Neuronal stem cell (in vitro differentiated cells): ENCODE measurements at regions not wholly inside any gene's neighbourhood (a gene's known extent, or its start where the extent isn't known, plus 50 kb on each side); places are given as distances from the start of the nearest gene placed in this dataset.
"Not testable (repeated sequence)": the region's sequence is repeated elsewhere in the genome, so short reads cannot be mapped to it uniquely, and the experiment has no call there.

Experiments
- DNase-seq: peaks from one replicate; pipeline ENCODE4 v3.0.0-alpha.2; 2013; ENCODE audit warnings: low spot score
- H2AFZ ChIP-seq: one replicate; pipeline ENCODE4 v1.6.1; 2013; ENCODE audit warnings: mild to moderate bottlenecking, low read length, inconsistent platforms
- H2AK5ac ChIP-seq: 2 replicates; pipeline ENCODE4 v1.6.1; 2013; ENCODE audit warnings: low read depth, mild to moderate bottlenecking, inconsistent platforms, low read length, moderate library complexity, mixed read lengths
- H2BK120ac ChIP-seq: 2 replicates; pipeline ENCODE4 v1.6.1; 2013; ENCODE audit warnings: low read depth, mild to moderate bottlenecking, inconsistent platforms, low read length, moderate library complexity, mixed read lengths
- H2BK12ac ChIP-seq: one replicate; pipeline ENCODE4 v1.6.1; 2013; ENCODE audit warnings: low read length, inconsistent platforms
- H2BK15ac ChIP-seq: 2 replicates; pipeline ENCODE4 v1.6.1; 2013; ENCODE audit warnings: mild to moderate bottlenecking, low read length, inconsistent platforms, mixed read lengths
- H2BK5ac ChIP-seq: one replicate; pipeline ENCODE4 v1.6.1; 2013; ENCODE audit warnings: inconsistent platforms, mild to moderate bottlenecking, low read length, moderate library complexity
- H3K14ac ChIP-seq: one replicate; pipeline ENCODE4 v1.6.1; 2013; ENCODE audit warnings: low read length, inconsistent platforms
- H3K18ac ChIP-seq: 2 replicates; pipeline ENCODE4 v1.6.1; 2013; ENCODE audit warnings: low read length, inconsistent platforms
- H3K23ac ChIP-seq: 2 replicates; pipeline ENCODE4 v1.6.1; 2013; ENCODE audit warnings: low read depth, mild to moderate bottlenecking, mixed read lengths, low read length, inconsistent platforms; ENCODE audit not compliant: poor library complexity
- H3K27ac ChIP-seq: replicated peaks from 3 replicates; pipeline ENCODE4 v1.5.1; 2013; ENCODE audit warnings: low read length, inconsistent platforms
- H3K27me3 ChIP-seq, 3 experiments: 2 replicates each; pipeline ENCODE4 v1.6.1; 2013; ENCODE audit warnings: low read length in 3 of 3, mild to moderate bottlenecking in 2 of 3, inconsistent platforms in 1 of 3, low read depth in 1 of 3, mixed read lengths in 1 of 3, moderate library complexity in 1 of 3; ENCODE audit not compliant: control insufficient read depth in 3 of 3, insufficient read depth in 3 of 3
- H3K36me3 ChIP-seq, 2 donors: replicated peaks in 1 of 2; 2 replicates each; pipeline ENCODE4 v1.6.1; 2013; ENCODE audit warnings: low read length in 2 of 2; ENCODE audit not compliant: control insufficient read depth in 2 of 2, insufficient read depth in 2 of 2
- H3K4ac ChIP-seq: 2 replicates; pipeline ENCODE4 v1.6.1; 2013; ENCODE audit warnings: inconsistent platforms, mild to moderate bottlenecking, low read length, moderate library complexity
- H3K4me1 ChIP-seq, 2 donors: 1 replicate in 1 of 2; 2 replicates in 1 of 2; pipeline ENCODE4 v1.6.1; 2013; ENCODE audit warnings: low read length in 2 of 2, low read depth in 1 of 2; ENCODE audit not compliant: control insufficient read depth in 2 of 2, insufficient read depth in 1 of 2
- H3K4me2 ChIP-seq: one replicate; pipeline ENCODE4 v1.6.1; 2013; ENCODE audit warnings: mild to moderate bottlenecking, low read length, inconsistent platforms; ENCODE audit not compliant: insufficient read depth, poor library complexity, severe bottlenecking
- H3K4me3 ChIP-seq, 2 donors: 2 replicates each; pipeline ENCODE4 v1.5.1; 2013; ENCODE audit warnings: low read length in 2 of 2, mild to moderate bottlenecking in 2 of 2, inconsistent platforms in 1 of 2, moderate library complexity in 1 of 2
- H3K79me1 ChIP-seq: one replicate; pipeline ENCODE4 v1.6.1; 2013; ENCODE audit warnings: low read depth, mild to moderate bottlenecking, inconsistent platforms, low read length, moderate library complexity
- H3K9ac ChIP-seq: one replicate; pipeline ENCODE4 v1.6.1; 2013; ENCODE audit warnings: mild to moderate bottlenecking, low read depth, low read length, inconsistent platforms; ENCODE audit not compliant: poor library complexity
- H3K9me3 ChIP-seq, 2 donors: replicated peaks in 1 of 2; 2 replicates each; pipeline versions ENCODE3 to v1.6.1; 2013; ENCODE audit warnings: low read length in 2 of 2, mild to moderate bottlenecking in 2 of 2, inconsistent platforms in 1 of 2, low read depth in 1 of 2, mixed read lengths in 1 of 2, moderate library complexity in 1 of 2; ENCODE audit not compliant: control insufficient read depth in 2 of 2, insufficient read depth in 1 of 2
- H4K8ac ChIP-seq: one replicate; pipeline ENCODE4 v1.6.1; 2013; ENCODE audit warnings: low read depth, mild to moderate bottlenecking, inconsistent platforms, low read length, moderate library complexity
- H4K91ac ChIP-seq: one replicate; pipeline ENCODE4 v1.6.1; 2013; ENCODE audit warnings: low read length, low read depth, mild to moderate bottlenecking, inconsistent platforms; ENCODE audit not compliant: poor library complexity
- WGBS, 2 donors: extraction: QIAGEN DNeasy Blood & Tissue Kit; methylation state at CpG; one replicate each; pipeline ENCODE4 v1.1.7; 2013; ENCODE audit warnings: missing lambda C conversion rate in 2 of 2, mixed read lengths in 1 of 2; ENCODE audit not compliant: insufficient read length in 2 of 2, insufficient replicate concordance in 1 of 2; ENCODE audit errors: extremely low coverage in 2 of 2; 5-methylcytosine and 5-hydroxymethylcytosine counted together

DNA sequence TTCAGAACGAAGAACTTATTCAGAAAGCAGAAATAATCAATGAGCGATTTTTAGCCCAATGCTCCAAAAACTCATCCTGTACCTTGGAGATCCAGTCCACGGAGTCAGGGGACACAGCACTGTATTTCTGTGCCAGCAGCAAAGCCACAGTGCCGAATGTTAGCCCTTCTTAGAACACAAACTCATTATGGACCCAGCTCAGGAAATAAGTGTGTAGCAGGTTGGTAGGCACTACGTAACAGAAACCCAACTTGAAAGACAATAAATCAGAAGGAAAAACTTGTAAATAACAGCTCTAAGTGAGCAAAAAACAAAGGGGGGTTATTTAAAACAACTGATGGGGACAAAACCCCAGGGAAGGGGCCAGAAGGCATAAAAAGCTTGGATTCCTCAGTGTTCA lies 112.0 kb upstream of the PRSS1 start:
- Histone ChIP-seq H2AK5ac (no peak overlapping the region), H2BK15ac (no peak overlapping the region), H3K9me3 (no peaks in the 10 kb centered on the region), H3K14ac (no peak overlapping the region), H2AFZ (no peak overlapping the region), H4K91ac (no peak overlapping the region), H3K27me3 (peaks cover 0 to under 1% (median 0%) of the 10 kb centered on the region in 3 experiments), H3K4ac (no peak overlapping the region), H3K36me3 (no peaks in the 10 kb centered on the region), H2BK12ac (no peak overlapping the region), H4K8ac (no peak overlapping the region), H2BK120ac (no peak overlapping the region), H2BK5ac (no peak overlapping the region), H3K4me3 (no peak overlapping the region), H3K4me1 (no peaks in the 10 kb centered on the region), H3K18ac (no peak overlapping the region), H3K27ac (no peak overlapping the region), H3K9ac (no peak overlapping the region), H3K23ac (no peak overlapping the region), H3K4me2 (no peak overlapping the region), H3K79me1 (no peaks in the 10 kb centered on the region)
- WGBS, 2 donors: no CpG with 5 or more reads among the region's 5 CpGs
- no peak for DNase-seq

DNA sequence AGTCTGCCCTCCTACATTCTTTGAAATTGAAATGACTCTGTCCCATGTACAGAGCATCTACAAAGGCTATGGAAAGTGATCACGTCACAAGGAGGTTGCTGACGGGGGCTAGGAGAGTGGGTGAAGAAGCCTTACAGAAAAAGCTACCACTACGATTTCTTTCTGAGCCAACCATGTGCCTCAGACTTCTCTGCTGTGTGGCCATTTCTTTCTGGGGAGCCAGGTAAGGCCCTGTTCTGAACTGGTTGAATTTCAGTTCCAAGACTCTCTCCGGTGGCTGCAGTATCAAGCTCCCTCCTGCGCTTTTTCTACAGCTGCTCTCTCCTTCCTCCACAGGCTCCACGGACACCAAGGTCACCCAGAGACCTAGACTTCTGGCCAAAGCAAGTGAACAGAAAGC lies 112.5 kb upstream of the PRSS1 start:
- Histone ChIP-seq H3K4ac (no peak overlapping the region), H3K79me1 (no peaks in the 10 kb centered on the region), H3K14ac (no peak overlapping the region), H4K91ac (no peak overlapping the region), H3K4me1 (no peaks in the 10 kb centered on the region), H3K27ac (no peak overlapping the region), H3K4me3 (no peak overlapping the region), H2AFZ (no peak overlapping the region), H4K8ac (no peak overlapping the region), H3K18ac (no peak overlapping the region), H3K23ac (no peak overlapping the region), H2BK5ac (no peak overlapping the region), H3K9me3 (no peaks in the 10 kb centered on the region), H2AK5ac (no peak overlapping the region), H2BK12ac (no peak overlapping the region), H3K36me3 (no peaks in the 10 kb centered on the region), H2BK120ac (no peak overlapping the region), H3K9ac (no peak overlapping the region), H3K27me3 (peaks cover 0 to 2% (median 0%) of the 10 kb centered on the region in 3 experiments), H2BK15ac (no peak overlapping the region), H3K4me2 (no peak overlapping the region)
- no CpG with 5 or more reads among the region's 6 CpGs for WGBS, 2 donors
- no peak for DNase-seq

DNA sequence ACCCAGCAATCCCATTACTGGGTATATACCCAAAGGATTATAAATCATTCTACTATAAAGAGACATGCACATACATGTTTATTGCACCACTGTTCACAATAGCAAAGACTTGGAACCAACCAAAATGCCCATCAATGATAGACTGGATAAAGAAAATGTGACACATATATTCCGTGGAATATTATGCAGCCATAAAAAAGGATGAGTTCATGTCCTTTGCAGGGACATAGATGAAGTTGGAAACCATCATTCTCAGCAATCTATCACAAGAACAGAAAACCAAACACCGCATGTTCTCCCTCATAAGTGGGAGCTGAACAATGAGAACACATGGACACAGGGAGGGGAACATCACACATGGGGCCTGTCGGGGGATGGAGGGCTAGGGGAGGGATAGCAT lies 113.2 kb upstream of the PRSS1 start:
- not testable (repeated sequence) for H2AFZ ChIP-seq, H2BK120ac ChIP-seq, H3K4me2 ChIP-seq, H3K36me3 ChIP-seq, H2BK5ac ChIP-seq, H3K9me3 ChIP-seq, H3K4me1 ChIP-seq, H2AK5ac ChIP-seq, H3K9ac ChIP-seq, H3K23ac ChIP-seq, H4K91ac ChIP-seq, H3K18ac ChIP-seq, H3K27ac ChIP-seq, H3K4me3 ChIP-seq, DNase-seq, H3K79me1 ChIP-seq, H2BK12ac ChIP-seq, H3K27me3 ChIP-seq, H4K8ac ChIP-seq, H2BK15ac ChIP-seq, H3K4ac ChIP-seq, H3K14ac ChIP-seq
- no CpG with 5 or more reads among the region's 3 CpGs for WGBS, 2 donors

DNA sequence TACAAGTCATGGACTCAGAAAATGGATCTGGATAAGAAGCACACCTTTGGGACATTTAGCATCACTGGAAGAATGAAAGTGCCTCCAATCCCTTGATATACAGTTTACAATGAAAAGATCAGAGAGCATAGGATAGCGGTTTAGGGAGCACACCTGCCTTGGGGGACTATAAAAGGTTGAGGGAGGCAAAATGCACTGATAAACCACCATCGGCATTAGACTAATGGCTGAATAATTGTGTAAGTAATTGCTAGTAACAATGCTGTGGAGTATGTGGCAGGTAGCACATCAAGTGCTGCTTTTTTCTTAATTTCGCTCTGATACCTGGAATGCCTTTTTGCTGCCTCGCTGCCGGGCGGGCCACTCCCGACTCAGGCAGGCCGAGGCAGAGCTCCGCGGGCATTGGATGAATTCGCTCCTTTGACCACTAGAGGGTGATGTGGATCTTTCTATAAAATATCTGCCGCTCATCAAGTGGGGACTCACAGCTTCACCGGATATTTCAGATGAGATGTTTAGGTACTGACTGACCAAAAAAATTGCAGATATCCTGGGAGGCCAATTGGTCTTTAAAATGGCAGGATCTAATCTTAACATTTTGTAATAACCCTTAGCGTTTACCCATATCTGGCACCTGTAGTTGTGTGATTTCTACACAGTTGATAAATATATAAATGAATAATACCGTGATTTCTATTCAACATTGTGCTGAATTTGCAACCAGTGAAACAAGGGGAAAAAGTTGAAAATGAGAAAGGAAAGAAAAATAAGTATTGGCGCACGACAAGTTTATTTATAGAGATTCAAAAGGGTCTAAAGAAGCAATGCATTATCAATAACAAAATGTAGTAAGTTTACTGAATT lies 116.8 kb upstream of the PRSS1 start:
- no peaks in the 10 kb centered on the region for H3K36me3 ChIP-seq
- H3K14ac ChIP-seq: no peak overlapping the region
- H2BK5ac ChIP-seq: no peak overlapping the region
- no peak overlapping the region for H3K18ac ChIP-seq
- no peak overlapping the region for H3K23ac ChIP-seq
- no peak overlapping the region for H3K4ac ChIP-seq
- no peak overlapping the region for H2AFZ ChIP-seq
- H4K8ac ChIP-seq: no peak overlapping the region
- no peak overlapping the region for H2BK12ac ChIP-seq
- peaks cover 0 to 2% (median 0%) of the 10 kb centered on the region in 3 experiments for H3K27me3 ChIP-seq
- no peak overlapping the region for H3K4me2 ChIP-seq
- no peak overlapping the region for H3K27ac ChIP-seq
- no peak overlapping the region for H3K9ac ChIP-seq
- H3K4me3 ChIP-seq: no peak overlapping the region
- no peaks in the 10 kb centered on the region for H3K9me3 ChIP-seq
- no peak overlapping the region for H4K91ac ChIP-seq
- H2BK120ac ChIP-seq: no peak overlapping the region
- WGBS, 2 donors: no CpG with 5 or more reads among the region's 17 CpGs
- H2BK15ac ChIP-seq: no peak overlapping the region
- no peaks in the 10 kb centered on the region for H3K4me1 ChIP-seq
- no peaks in the 10 kb centered on the region for H3K79me1 ChIP-seq
- DNase-seq: peak; percentile 69
- H2AK5ac ChIP-seq: no peak overlapping the region
